AG04449 (cell line): ENCODE measurements at regions not wholly inside any gene's neighbourhood (a gene's known extent, or its start where the extent isn't known, plus 50 kb on each side); places are given as distances from the start of the nearest gene placed in this dataset.

Source experiments
- CTCF ChIA-PET: fragments of 350-600 bp; formaldehyde crosslinking; extraction: SDS; loops from one replicate; lab custom pipeline; 2021; ENCODE audit warnings: antibody characterized with exemption; lab: Yijun Ruan, JAX
- POLR2A ChIA-PET: fragments of 400-600, 350-600 bp; formaldehyde crosslinking; extraction: SDS; loops from one replicate; lab custom pipeline; 2020; ENCODE audit warnings: antibody characterized with exemption, inconsistent platforms; lab: Yijun Ruan, JAX
- DNase-seq: peaks from one replicate; pipeline ENCODE4 v3.0.0-alpha.2; 2010; ENCODE audit warnings: low read depth, low spot score
- H3K4me3 ChIP-seq: 2 replicates; pipeline ENCODE4 v1.5.1; 2011; ENCODE audit warnings: low read depth, mild to moderate bottlenecking, control low read depth, low read length
- TF ChIP-seq, protein P1 (sequence below): IDR thresholded peaks from one replicate; pipeline ENCODE4 v1.5.1; 2011; ENCODE audit warnings: mild to moderate bottlenecking, moderate library complexity, low read length, control low read depth, inconsistent platforms; ENCODE audit not compliant: insufficient read depth; ENCODE audit errors: missing control alignments

DNA sequence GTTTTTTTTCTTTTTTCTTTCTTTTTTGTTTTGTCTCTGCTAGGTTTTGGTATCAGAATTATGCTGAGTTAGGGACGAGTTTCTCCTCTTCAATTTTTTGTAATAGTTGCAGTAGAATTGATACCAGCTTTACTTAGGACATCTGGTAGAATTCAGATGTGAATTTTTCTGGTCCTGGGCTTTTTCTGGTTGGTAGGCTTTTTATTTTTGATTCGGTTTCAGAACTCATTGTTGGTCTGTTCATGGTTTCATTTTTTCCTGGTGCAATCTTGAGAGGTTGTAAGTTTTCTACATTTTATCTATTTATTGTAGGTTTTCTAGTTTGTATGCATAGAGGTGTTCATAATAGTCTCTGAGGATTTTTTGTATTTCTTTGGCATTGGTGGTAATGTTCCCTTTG lies 498.1 kb upstream of the CPEB2 start:
- TF ChIP-seq, protein P1, sequence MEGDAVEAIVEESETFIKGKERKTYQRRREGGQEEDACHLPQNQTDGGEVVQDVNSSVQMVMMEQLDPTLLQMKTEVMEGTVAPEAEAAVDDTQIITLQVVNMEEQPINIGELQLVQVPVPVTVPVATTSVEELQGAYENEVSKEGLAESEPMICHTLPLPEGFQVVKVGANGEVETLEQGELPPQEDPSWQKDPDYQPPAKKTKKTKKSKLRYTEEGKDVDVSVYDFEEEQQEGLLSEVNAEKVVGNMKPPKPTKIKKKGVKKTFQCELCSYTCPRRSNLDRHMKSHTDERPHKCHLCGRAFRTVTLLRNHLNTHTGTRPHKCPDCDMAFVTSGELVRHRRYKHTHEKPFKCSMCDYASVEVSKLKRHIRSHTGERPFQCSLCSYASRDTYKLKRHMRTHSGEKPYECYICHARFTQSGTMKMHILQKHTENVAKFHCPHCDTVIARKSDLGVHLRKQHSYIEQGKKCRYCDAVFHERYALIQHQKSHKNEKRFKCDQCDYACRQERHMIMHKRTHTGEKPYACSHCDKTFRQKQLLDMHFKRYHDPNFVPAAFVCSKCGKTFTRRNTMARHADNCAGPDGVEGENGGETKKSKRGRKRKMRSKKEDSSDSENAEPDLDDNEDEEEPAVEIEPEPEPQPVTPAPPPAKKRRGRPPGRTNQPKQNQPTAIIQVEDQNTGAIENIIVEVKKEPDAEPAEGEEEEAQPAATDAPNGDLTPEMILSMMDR, result no peak
- no peak for DNase-seq
- H3K4me3 ChIP-seq, result no peak overlapping the region
- CTCF ChIA-PET, result no interaction called here
- POLR2A ChIA-PET, result no interaction called here

DNA sequence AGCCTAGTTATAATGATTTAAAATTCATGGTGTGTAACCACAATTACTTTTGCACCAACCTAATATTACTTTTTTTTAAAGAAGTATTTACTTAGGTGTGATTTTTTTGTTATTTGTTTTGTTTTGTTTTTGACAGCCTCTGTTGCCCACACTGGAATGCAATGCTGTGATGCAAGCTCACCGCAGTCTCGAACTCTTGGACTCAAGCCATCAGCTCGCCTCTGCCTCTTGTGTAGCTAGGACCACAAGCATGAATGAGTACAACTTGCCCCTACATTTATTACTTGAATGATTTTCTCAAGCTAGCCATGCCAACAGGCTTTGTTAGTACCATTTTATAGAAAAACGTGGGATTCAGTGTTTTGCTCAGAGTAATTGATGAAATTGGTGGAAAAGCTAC lies 488.8 kb upstream of the CPEB2 start:
- H3K4me3 ChIP-seq, result no peak overlapping the region
- TF ChIP-seq, protein P1, result no peak
- no peak for DNase-seq
- CTCF ChIA-PET, result no interaction called here
- POLR2A ChIA-PET, result no interaction called here

DNA sequence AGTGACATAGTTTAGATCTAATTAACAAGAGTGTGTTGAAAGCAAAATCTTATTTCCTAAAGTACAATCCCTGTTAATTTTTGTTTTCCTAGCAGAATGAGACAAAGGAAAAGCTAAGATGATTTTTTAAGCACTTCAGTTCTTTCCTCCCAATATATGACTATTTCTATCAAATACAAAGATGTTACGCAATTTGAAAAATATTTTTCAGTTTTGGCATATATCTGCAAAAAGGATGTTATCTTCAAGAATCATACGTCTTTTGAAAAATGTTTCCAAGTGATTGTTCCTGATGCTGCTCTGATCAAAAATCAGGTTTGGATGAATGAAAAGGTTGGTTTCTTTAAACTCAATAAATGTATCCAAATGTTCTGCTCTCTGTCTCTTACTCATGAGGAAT lies 486.7 kb upstream of the CPEB2 start:
- TF ChIP-seq, protein P1, result no peak
- ChIA-PET POLR2A (no interaction called here), CTCF (no interaction called here)
- DNase-seq, result no peak
- no peak overlapping the region for H3K4me3 ChIP-seq

DNA sequence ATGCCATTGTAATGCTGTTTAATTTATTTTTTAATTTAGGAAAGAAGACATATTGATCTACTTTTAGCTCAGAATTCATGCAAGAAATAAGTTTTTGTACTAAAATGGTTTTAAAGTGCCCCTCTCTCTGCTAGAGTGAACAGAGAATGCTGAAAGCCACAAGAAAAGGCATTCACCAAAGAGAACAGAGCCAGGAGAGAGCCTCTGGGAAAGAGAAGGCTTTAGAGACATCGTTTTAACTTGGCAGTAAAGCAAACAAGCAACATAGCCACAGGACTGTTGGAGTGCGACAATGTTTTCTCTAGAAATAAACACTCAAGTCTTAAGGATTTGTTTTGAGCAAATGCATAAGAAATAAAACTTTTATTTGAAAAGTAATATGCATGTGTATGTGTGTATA lies 484.1 kb upstream of the CPEB2 start:
- TF ChIP-seq, protein P1, result no peak
- no peak for DNase-seq
- H3K4me3 ChIP-seq, result no peak overlapping the region
- ChIA-PET CTCF (no interaction called here), POLR2A (no interaction called here)

DNA sequence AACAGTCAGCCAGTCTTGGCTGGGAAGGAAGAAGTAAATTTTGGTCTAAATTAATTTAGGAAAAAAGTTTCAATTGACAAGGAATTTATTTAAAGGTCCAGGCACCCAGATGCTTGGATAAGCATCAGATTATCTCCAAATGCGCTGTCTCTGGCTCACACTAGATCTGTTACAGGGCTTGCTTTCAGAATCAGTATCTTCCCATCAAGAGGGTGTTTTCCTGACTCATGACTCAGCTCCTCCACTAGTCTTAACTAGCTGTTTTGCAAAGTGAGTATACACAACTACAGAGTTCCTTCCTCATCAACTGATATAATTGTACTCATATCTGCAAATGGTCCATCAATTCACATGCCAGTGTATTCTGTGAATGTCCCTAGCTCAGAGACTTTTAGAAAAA lies 482.1 kb upstream of the CPEB2 start:
- ChIA-PET CTCF (no interaction called here), POLR2A (no interaction called here)
- no peak for DNase-seq
- TF ChIP-seq, protein P1, result no peak
- H3K4me3 ChIP-seq, result no peak overlapping the region

DNA sequence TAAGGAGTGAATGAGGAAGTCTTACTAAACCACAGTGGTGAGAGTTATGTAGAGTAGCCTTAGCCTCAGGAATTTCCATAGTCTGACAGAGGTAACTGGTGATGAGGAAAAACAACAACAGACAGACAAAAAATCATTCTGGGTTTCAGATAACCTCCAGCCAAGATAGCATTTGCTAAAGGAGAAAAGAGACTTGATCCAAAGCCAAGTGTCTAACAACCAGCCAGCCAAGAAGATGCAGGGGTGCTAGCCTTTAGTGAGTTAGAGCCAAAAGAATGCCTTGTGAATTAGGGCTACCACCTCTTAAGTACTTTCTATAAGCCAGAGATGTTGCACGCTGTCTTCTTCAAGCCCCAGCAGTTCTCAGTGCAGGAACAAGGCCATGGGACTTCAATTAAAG lies 478.0 kb upstream of the CPEB2 start:
- POLR2A ChIA-PET, result no interaction called here
- TF ChIP-seq, protein P1, result no peak
- H3K4me3 ChIP-seq, result no peak overlapping the region
- DNase-seq, result no peak
- CTCF ChIA-PET, result no interaction called here

DNA sequence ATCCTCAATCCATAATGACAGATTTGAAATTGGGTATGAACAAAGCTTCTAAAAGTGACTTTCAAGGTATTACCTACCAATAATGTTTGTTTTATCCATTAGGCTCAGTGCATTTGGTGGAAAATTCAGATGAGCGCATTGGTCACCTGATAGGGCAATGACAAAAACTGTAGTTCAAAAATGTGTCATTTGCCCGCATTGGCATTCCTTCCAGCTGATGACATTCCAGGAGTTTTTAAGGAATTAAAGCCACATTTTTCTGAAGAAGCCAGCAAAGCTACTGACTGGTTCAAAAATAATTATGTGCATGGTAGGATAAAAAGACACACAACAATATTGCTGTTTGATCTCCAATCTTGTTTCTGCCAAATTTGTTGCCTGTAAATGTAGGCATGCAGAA lies 473.4 kb upstream of the CPEB2 start:
- H3K4me3 ChIP-seq, result no peak overlapping the region
- POLR2A ChIA-PET, result no interaction called here
- TF ChIP-seq, protein P1, result no peak
- DNase-seq, result no peak
- CTCF ChIA-PET, result no interaction called here
